HG03135 (cell line): ENCODE measurements at regions not wholly inside any gene's neighbourhood (a gene's known extent, or its start where the extent isn't known, plus 50 kb on each side); places are given as distances from the start of the nearest gene placed in this dataset.

ENCODE experiments used
- ATAC-seq: cut with Tn5 transposase; IDR thresholded peaks from one replicate; pipeline ENCODE4 v1.9.1; 2021; ENCODE audit warnings: mild to moderate bottlenecking, moderate library complexity; ENCODE audit not compliant: unreplicated experiment

- no peak for ATAC-seq
Measured at GRCh38 chr20:19807946-19808330, 49.9 kb downstream of the RIN2 start.

GRCh38 chr20:19808498-19808897 is 50.4 kb downstream of the RIN2 start:
- ATAC-seq = no peak

DNA sequence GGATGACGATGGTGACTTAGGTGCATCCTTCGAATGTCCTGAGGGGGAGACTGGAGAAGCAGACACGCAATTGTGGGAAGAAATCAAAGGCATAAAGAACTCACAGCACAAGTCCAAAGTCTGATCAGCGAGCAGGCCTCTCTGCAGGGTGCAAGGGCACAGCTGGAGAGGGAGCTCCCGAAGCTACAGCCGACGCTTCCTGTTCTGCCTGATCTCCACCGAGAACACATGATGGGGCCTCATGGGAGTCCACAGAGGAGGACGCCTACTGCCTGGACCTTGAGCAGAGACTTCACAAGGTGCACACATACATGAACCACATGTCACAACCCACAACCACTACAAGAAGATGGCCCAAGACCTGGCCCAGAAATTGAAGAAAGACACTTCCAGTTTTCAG is 51.4 kb downstream of the RIN2 start:
- ATAC-seq = no peak

DNA sequence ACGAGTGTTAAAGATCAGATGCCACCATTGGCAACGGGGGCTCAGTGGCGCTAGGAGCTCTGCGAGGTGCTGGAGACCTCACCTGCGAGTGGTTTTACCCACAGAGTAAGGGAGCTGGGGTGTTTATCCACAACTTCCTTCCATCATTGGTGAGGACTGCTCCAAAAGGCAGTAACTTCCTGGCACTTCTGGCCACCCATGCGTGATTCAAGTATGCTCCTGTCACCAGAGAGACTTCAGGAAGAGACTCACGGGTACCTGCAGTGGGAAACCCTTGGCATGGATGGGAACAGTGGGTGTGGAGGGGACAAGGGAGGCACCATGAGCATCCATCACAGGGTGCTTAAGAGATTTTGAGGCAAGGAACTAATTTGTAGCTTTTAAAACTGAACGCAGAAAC is 53.2 kb downstream of the RIN2 start:
- ATAC-seq = no peak

- ATAC-seq = no peak
Measured at GRCh38 chr20:19812056-19812455, 54.0 kb downstream of the RIN2 start.

- no peak for ATAC-seq
Measured at GRCh38 chr20:19812696-19813095, 54.6 kb downstream of the RIN2 start.

GRCh38 chr20:19813846-19814640 is 56.0 kb downstream of the RIN2 start:
- ATAC-seq = no peak

- no peak for ATAC-seq
Measured at GRCh38 chr20:19815553-19815991, 57.5 kb downstream of the RIN2 start.

GRCh38 chr20:19816386-19816785 is 58.3 kb downstream of the RIN2 start:
- ATAC-seq = no peak

DNA sequence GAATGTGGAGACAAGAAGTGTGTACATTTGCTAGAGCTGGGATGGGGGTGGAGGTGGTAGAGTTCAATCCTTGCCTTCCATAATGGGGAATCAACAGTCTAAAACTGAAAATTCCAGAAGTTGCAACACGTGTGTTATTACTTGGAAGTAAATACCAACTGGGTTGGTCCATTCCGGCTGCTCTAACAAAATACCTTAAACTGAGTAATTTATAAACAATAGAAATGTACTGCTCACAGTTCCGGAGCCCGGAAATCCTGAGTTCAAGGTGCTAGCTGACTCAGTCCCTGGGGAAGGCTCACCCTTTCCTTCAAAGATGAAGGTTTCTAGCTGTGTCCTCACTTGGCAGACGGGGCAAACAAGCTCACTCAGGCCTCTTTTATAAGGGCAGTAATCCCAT is 59.0 kb downstream of the RIN2 start:
- no peak for ATAC-seq

- no peak for ATAC-seq
Measured at GRCh38 chr20:19819149-19819548, 61.1 kb downstream of the RIN2 start.

GRCh38 chr20:19820555-19821211 is 62.6 kb downstream of the RIN2 start:
- no peak for ATAC-seq

DNA sequence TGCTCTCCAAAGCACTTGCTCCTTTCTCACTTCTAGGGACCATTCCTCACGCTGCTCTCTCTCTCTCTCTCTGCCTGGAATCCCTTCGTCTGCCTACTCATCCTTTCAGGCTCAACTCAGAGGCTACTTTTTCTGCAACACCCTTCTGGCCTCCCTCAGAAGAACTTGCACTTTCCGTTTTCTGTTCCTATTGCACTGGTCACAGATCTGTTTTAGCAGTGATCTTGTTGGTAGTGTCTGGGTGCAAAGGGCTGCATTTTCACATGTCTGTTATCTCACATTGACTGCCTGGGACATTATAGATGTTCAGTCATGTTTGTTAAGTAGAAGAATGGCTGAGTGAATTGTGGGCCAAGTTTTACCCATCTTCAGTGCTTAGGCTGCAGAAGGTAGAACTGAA is 63.5 kb downstream of the RIN2 start:
- ATAC-seq = no peak

DNA sequence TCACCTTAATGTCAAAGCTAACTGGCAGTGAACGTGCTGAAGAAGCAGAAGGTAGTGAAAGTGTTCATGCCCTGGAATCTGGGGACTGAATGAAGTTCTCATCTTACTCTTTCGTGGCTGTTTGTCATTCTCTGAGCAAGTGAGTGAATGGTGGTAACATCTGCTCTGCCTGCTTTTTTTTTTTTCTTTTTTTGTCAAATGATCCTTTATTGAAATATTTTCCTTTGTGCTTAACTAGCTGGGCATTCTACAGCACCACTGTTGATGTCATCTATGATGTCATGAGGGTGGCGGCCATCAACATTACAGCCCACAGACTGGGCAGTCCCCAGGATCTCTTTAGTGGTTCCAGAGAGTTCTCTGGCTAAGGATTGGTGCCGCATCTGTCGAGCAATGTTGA is 65.2 kb downstream of the RIN2 start:
- no peak for ATAC-seq

- no peak for ATAC-seq
Measured at GRCh38 chr20:19823971-19824370, 65.9 kb downstream of the RIN2 start.

DNA sequence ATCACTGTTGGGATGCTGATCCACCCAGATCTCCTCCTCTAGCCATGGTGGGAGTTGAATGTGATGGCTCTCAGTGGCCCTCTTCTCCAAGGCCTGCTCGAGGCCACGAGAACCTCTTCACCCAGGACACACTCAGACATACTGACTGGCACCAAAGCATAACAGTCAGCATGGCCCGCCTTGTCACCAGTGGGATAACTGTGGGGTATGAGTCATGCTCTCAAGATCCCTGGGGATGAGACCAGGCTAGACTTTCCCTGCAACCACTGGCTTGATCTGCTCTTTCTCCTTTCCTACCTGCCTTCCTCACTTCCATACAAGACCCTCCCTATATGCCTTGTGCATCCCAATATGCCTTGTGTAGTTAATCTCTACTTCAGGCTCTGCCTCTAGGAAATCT is 66.8 kb downstream of the RIN2 start:
- ATAC-seq = no peak

GRCh38 chr20:19826179-19826914 is 68.3 kb downstream of the RIN2 start:
- ATAC-seq = no peak

DNA sequence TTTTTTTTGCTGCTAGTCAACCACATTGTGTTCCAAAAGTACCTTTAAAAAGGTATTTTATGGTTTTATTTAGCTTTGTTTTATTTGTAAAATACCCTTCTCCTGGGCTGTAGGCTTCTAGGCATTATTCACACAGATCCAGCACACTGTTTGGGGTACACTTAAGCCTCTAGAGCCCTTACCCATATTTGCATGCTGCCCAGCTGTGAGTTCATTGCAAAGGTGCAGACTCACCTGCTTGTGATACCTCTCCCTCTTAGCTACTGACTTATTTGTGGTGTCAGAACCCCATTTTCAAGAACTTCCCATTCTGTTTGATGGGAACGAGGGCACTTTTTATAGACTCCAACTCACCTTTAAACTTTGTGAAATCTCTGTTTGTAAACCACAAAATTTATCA is 69.8 kb downstream of the RIN2 start:
- ATAC-seq = peak; percentile 15

GRCh38 chr20:19828232-19828631 is 70.2 kb downstream of the RIN2 start:
- peak; percentile 75 for ATAC-seq

- ATAC-seq = no peak
Measured at GRCh38 chr20:19830211-19830785, 72.2 kb downstream of the RIN2 start.

DNA sequence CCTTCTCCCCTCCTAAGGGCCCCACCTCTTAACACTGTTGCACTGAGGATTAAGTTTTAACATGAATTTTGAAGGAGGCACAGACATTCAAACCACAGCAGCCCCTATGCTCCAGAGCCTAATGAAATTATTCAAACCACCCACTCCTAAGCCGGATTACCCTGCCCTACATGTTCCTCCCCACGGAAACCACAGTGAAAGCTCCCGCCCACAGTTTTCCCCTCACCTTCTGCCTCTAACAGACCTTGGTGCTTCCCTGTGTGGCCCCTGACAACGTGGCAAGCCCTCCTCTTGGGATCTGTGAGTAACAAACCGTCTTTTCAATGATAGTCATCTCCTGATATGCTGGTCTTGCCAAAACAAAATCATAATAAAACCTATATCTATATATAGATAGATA is 74.8 kb downstream of the RIN2 start:
- no peak for ATAC-seq

DNA sequence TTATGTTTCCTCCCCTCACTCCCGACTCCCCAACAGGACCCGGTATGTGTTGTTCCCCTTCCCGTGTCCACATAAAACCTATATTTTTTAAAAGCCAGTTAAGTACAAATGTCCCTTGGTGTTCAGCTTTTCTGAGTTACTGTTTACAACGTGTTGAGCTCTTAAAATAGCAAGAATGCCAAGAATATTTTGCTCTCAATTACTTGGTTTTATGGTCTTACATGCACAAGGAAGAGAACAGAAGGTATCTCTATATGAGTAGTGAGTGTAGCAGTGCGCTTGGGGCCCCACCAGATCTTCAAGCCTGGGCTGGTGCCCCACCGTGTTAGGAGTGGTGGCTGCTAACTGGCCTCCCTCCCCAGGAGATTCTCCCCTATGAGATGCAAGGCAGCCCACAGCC is 75.3 kb downstream of the RIN2 start:
- ATAC-seq = no peak
